ENCODE measurements at regions not wholly inside any gene's neighbourhood (a gene's known extent, or its start where the extent isn't known, plus 50 kb on each side); places are given as distances from the start of the nearest gene placed in this dataset.

- Histone ChIP-seq H3K27me3 (no peaks in the 10 kb centered on the region), H3K36me3 (no peaks in the 10 kb centered on the region), H3K4me3 (no peak overlapping the region), H3K27ac (no peak overlapping the region), H3K9me3 (no peaks in the 10 kb centered on the region), H3K4me1 (peaks cover 0 to 10% of the 10 kb centered on the region in 2 donors)
- TF ChIP-seq CTCF (IDR thresholded peaks at IDR 0.05) = no peak
- intact Hi-C loops (cut with DNase I) = no loop called here
- no peak for DNase-seq (ENCODE audit: low spot score in 2 of 2)
These were observed 1141.4 kb upstream of the EYS start for GRCh38 chr6:66848244-66848953.

GRCh38 chr6:66838764-66839163, 1131.7 kb upstream of the EYS start:
- intact Hi-C loops (cut with DNase I) = no loop called here
- Histone ChIP-seq H3K36me3 (no peaks in the 10 kb centered on the region), H3K4me1 (no peaks in the 10 kb centered on the region), H3K4me3 (no peak overlapping the region), H3K27me3 (no peaks in the 10 kb centered on the region), H3K27ac (no peak overlapping the region), H3K9me3 (no peaks in the 10 kb centered on the region)
- DNase-seq (ENCODE audit: low spot score in 2 of 2) = no peak
- no peak for TF ChIP-seq CTCF (IDR thresholded peaks at IDR 0.05)

- TF ChIP-seq CTCF (IDR thresholded peaks at IDR 0.05) = no peak
- intact Hi-C loops (cut with DNase I) = no loop called here
- Histone ChIP-seq H3K36me3 (no peaks in the 10 kb centered on the region), H3K27me3 (no peaks in the 10 kb centered on the region), H3K9me3 (no peaks in the 10 kb centered on the region), H3K4me3 (no peak overlapping the region), H3K4me1 (no peaks in the 10 kb centered on the region), H3K27ac (no peak overlapping the region)
- no peak for DNase-seq (ENCODE audit: low spot score in 2 of 2)
These were observed 1118.5 kb upstream of the EYS start for GRCh38 chr6:66825539-66825938.

- H3K4me1 ChIP-seq = no peaks in the 10 kb centered on the region
- H3K4me3 ChIP-seq = no peak overlapping the region
- no peaks in the 10 kb centered on the region for H3K9me3 ChIP-seq
- H3K27me3 ChIP-seq = no peaks in the 10 kb centered on the region
- H3K36me3 ChIP-seq = no peaks in the 10 kb centered on the region
- no peak for TF ChIP-seq CTCF (IDR thresholded peaks at IDR 0.05)
- DNase-seq (ENCODE audit: low spot score in 2 of 2) = no peak
- H3K27ac ChIP-seq = no peak overlapping the region
- intact Hi-C loops (cut with DNase I) = no loop called here
These were observed 1107.1 kb upstream of the EYS start for GRCh38 chr6:66814156-66814555.

GRCh38 chr6:66808771-66809170, 1101.7 kb upstream of the EYS start:
- Histone ChIP-seq H3K27me3 (no peaks in the 10 kb centered on the region), H3K27ac (no peak overlapping the region), H3K4me1 (no peaks in the 10 kb centered on the region), H3K36me3 (no peaks in the 10 kb centered on the region), H3K4me3 (no peak overlapping the region), H3K9me3 (no peaks in the 10 kb centered on the region)
- intact Hi-C loops (cut with DNase I) = no loop called here
- TF ChIP-seq CTCF (IDR thresholded peaks at IDR 0.05) = no peak
- DNase-seq (ENCODE audit: low spot score in 2 of 2) = no peak

GRCh38 chr6:66796987-66797386, 1090.0 kb upstream of the EYS start:
- Histone ChIP-seq H3K36me3 (no peaks in the 10 kb centered on the region), H3K9me3 (no peaks in the 10 kb centered on the region), H3K27me3 (no peaks in the 10 kb centered on the region), H3K4me1 (no peaks in the 10 kb centered on the region), H3K4me3 (no peak overlapping the region), H3K27ac (no peak overlapping the region)
- no peak for DNase-seq (ENCODE audit: low spot score in 2 of 2)
- intact Hi-C loops (cut with DNase I) = no loop called here
- TF ChIP-seq CTCF (IDR thresholded peaks at IDR 0.05) = no peak

Measured in ascending aorta (tissue), 2 donors.